ENCODE measurements at regions not wholly inside any gene's neighbourhood (a gene's known extent, or its start where the extent isn't known, plus 50 kb on each side); places are given as distances from the start of the nearest gene placed in this dataset.
"Not testable (repeated sequence)": the region's sequence is repeated elsewhere in the genome, so short reads cannot be mapped to it uniquely, and the experiment has no call there.

- TF ChIP-seq, protein P1, sequence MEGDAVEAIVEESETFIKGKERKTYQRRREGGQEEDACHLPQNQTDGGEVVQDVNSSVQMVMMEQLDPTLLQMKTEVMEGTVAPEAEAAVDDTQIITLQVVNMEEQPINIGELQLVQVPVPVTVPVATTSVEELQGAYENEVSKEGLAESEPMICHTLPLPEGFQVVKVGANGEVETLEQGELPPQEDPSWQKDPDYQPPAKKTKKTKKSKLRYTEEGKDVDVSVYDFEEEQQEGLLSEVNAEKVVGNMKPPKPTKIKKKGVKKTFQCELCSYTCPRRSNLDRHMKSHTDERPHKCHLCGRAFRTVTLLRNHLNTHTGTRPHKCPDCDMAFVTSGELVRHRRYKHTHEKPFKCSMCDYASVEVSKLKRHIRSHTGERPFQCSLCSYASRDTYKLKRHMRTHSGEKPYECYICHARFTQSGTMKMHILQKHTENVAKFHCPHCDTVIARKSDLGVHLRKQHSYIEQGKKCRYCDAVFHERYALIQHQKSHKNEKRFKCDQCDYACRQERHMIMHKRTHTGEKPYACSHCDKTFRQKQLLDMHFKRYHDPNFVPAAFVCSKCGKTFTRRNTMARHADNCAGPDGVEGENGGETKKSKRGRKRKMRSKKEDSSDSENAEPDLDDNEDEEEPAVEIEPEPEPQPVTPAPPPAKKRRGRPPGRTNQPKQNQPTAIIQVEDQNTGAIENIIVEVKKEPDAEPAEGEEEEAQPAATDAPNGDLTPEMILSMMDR (conservative IDR thresholded peaks at IDR 0.05; ENCODE audit: low read depth, low read length): no peak
These were observed 1297.4 kb upstream of the MIR17HG start for GRCh38 chr13:90049989-90050671.

DNA sequence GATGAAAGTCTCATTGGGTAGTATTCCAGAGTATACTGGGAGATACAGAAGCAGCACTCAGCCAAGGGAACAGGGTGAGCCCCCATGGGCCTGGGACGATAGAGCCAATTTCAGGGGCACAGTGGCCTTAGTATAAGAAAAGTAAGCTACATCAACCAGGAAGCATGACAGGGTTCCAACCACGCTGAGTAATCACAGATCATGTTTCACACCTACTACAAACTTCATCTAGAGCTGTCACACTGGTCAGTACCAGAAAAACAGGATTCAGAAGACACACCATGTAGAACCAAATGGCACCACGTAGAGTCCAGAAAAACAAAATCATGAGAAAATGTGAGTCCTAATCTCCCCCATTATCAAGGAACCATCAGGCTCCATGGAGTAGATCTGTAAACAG, 1292.4 kb upstream of the MIR17HG start:
- no peak overlapping the region for H3K4me3 ChIP-seq (ENCODE audit: low read depth, low read length)
- TF ChIP-seq, protein P1 (conservative IDR thresholded peaks at IDR 0.05; ENCODE audit: low read depth, low read length): no peak
- DNase-seq (ENCODE audit: low read depth): no peak

More at GRCh38 chr13:90049989-90050671, 1297.4 kb upstream of the MIR17HG start:
- DNase-seq (ENCODE audit: low read depth): no peak
- no peak overlapping the region for H3K4me3 ChIP-seq (ENCODE audit: low read depth, low read length)

DNA sequence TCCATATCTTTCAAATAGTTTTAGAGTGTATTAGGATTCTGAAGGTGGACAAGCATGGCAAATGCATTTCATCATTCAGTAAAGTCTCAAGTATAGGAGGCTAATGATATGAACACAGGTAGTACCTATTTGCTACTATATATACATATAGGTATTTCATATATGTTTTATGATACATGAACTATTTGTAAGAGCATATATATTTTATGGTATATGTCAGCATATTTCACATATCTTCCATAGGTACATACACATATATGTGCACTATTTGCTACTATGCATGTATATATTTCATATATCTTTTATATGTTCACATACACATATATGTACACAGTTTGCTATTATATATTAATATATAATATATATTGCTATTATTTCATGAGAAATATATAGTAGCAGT, 1291.7 kb upstream of the MIR17HG start:
- no peak overlapping the region for H3K4me3 ChIP-seq (ENCODE audit: low read depth, low read length)
- TF ChIP-seq, protein P1 (conservative IDR thresholded peaks at IDR 0.05; ENCODE audit: low read depth, low read length): no peak
- no peak for DNase-seq (ENCODE audit: low read depth)

- H3K4me3 ChIP-seq (ENCODE audit: low read depth, low read length): not testable (repeated sequence)
These were observed 1283.3 kb upstream of the MIR17HG start for GRCh38 chr13:90064226-90064625.

DNA sequence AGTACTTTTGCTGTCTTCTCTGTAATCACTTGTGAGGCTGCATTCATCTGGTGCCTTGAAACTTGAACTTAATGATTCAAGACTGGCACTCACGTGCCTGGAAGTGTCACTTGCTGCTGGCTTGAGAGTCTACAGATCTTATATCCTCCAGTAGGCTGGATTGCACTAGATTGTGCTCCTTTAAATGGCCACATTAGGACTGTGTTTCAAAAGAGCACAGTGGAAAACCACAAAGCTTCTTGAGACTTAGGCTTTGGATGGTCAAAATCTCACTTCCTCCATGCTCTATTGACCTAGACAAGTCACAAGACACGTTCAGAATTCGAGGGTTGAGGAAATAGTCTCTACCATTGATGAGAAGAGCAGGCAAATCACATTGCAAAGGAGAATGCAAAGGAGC, 1278.8 kb upstream of the MIR17HG start:
- TF ChIP-seq, protein P1 (conservative IDR thresholded peaks at IDR 0.05; ENCODE audit: low read depth, low read length): no peak
- H3K4me3 ChIP-seq (ENCODE audit: low read depth, low read length): no peak overlapping the region
- DNase-seq (ENCODE audit: low read depth): no peak

More at GRCh38 chr13:90064226-90064625, 1283.3 kb upstream of the MIR17HG start:
- DNase-seq (ENCODE audit: low read depth): not testable (repeated sequence)

DNA sequence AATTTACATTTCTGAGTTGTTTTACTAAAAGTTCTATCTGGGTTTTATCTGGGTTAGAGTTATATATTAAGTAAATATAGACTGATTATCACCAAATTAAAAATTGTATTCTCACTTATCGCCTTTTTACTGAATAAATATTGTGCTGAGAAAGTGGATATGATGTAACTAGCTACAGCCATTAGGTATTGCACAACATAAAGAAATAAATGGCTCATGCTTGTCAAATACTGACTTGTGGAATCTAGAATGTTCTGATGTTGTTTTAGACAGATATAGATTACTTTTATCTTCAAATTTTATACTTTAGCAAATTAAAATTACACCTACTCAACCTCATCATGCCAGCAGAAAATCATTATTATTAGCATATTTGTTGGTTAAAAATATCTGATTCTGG, 1277.1 kb upstream of the MIR17HG start:
- TF ChIP-seq, protein P1 (conservative IDR thresholded peaks at IDR 0.05; ENCODE audit: low read depth, low read length): no peak
- H3K4me3 ChIP-seq (ENCODE audit: low read depth, low read length): no peak overlapping the region
- DNase-seq (ENCODE audit: low read depth): no peak

DNA sequence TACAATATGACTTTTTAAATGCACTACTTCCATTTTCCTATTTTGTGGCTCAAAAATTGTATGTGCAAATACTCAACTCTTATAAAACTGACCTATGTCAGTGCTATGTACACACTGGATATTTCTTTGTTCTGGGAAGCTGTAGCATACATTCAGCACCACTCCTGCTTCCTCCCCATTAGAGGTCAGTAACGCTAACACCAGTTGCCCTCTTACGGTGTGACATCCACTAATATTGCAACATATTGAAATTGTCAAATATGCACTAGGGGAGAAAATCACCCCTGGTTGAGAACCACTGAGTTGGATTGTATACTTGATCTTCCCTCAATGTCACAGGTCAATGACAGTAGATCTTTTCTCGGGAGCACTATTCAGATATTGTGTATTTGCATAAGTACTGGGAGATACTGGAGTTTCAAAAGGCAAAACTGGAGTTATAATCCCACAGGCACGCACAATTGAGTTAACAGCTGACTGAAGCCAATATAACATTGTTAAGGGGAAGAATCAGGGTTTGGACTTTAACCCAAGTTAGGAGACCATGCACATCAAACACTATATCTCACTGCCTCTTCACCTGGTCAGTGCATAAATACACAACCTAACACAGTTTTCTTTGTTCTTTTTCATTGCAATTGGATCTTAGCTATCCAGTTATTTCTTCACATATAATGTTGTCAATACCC, 1276.5 kb upstream of the MIR17HG start:
- H3K4me3 ChIP-seq (ENCODE audit: low read depth, low read length): no peak overlapping the region
- no peak for DNase-seq (ENCODE audit: low read depth)
- TF ChIP-seq, protein P1 (conservative IDR thresholded peaks at IDR 0.05; ENCODE audit: low read depth, low read length): no peak

Measured in epithelial cell of proximal tubule (primary cell).